ENCODE measurements at regions not wholly inside any gene's neighbourhood (a gene's known extent, or its start where the extent isn't known, plus 50 kb on each side); places are given as distances from the start of the nearest gene placed in this dataset.

GRCh38 chr3:65033576-65033975 lies 345.8 kb upstream of the ADAMTS9 start:
- TF ChIP-seq CTCF (IDR thresholded peaks at IDR 0.05) (no peak), POLR2A (IDR thresholded peaks at IDR 0.05) (no peak)

Data from thyroid gland (tissue), 4 donors.